ENCODE measurements at regions not wholly inside any gene's neighbourhood (a gene's known extent, or its start where the extent isn't known, plus 50 kb on each side); places are given as distances from the start of the nearest gene placed in this dataset.
"Not testable (repeated sequence)": the region's sequence is repeated elsewhere in the genome, so short reads cannot be mapped to it uniquely, and the experiment has no call there.

DNA sequence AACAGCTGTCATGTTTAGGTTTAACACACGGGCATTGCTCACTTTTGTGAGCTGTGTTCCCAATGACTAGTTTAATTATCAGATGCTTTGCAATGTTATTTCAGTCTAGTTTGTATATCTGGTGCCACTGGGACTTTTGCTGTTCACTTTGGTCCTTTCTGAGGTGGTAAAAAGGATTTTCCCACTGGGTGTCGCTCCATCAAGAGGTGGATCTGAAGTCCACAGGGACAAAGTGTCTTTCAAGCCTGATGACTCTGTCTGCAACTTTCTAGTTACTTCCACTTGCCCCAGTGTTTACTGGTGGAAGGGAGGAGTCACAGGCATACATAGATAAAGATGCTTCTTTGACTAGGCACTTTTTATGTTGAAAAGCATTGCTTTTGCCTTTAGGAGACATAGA, 242.2 kb downstream of the HGF start:
- DNase-seq, result no peak

DNA sequence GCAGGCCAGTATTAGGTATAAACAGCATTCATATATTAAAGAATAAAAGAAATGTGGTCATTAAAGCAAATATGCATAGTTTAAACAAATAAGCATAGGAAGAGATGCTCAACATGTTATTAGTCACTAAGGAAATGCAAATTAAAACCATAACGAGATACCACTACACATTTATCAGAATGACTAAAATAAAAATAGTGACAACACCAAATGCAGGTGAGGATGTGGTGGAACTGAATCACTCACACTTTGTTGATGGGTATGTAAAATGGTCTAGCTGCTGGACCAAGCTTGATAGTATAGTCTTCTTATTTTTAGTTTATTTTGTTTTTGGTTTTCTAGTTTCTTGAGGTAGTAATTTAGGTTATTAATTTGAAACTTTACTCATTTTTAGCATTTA, 242.9 kb downstream of the HGF start:
- no peak for DNase-seq

- no peak for DNase-seq
Observed at GRCh38 chr7:81525841-81526240, 244.0 kb downstream of the HGF start.

- DNase-seq, result peak; percentile 95
Observed at GRCh38 chr7:81519886-81520285, 250.0 kb downstream of the HGF start.

GRCh38 chr7:81516898-81517297, 252.9 kb downstream of the HGF start:
- DNase-seq, result no peak

DNA sequence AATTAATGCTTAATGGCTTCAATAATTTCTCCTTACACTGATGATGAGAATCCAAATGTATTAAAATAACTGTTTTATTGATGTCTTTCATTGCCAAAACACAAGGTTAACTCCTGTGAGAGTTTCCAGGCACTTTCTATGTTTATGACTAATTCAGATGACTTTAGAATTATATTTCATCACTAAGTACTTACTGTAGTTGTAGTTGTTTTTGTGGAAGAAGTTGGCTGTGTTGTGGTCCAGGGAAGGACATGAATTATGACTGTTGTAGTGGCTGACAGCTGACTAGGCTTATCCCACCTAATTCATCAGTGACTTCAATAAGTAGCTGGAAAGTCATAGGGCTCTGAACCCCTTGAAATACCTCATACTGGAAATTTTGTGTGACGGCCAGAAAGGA, 254.8 kb downstream of the HGF start:
- peak; percentile 84 for DNase-seq

GRCh38 chr7:81514546-81514945, 255.3 kb downstream of the HGF start:
- no peak for DNase-seq

DNA sequence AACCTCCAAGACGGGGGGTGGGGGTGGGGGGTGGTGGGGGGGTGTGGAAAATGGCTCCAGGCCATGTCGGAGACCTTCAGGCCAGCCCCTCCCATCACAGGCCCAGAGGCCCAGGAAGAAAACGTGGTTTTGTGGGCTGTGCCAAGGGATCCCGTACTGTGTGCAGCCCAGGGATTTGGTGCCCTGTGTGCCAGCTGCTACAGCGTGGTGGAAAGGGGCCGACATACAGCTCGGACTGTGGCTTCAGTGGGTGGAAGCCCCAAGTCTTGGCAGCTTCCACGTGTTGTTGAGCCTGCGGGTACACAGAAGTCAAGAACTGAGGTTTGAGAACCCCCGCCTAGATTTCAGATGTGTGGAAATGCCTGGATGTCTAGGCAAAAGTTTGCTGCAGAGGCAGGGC, 259.7 kb downstream of the HGF start:
- DNase-seq, result no peak

DNA sequence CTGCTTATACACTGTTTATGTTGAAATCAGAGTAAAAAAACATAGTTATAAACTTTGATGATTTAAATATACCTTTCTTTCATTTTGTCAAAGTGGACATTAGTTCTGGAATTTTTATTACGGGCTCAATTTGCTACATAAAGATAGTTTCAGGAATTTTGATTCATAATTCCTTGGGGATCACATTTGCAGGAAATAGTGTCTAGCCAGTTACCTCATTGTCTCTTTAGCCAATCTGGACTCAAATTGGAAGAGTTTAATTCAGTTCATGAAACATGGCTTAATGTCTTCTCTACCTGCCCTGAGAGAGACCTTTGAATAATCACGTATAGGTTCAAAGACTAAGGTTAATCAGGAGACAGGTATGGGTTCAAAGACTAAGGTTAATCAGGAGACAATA, 262.6 kb downstream of the HGF start:
- DNase-seq, result no peak

GRCh38 chr7:81506609-81507008, 263.2 kb downstream of the HGF start:
- no peak for DNase-seq

DNA sequence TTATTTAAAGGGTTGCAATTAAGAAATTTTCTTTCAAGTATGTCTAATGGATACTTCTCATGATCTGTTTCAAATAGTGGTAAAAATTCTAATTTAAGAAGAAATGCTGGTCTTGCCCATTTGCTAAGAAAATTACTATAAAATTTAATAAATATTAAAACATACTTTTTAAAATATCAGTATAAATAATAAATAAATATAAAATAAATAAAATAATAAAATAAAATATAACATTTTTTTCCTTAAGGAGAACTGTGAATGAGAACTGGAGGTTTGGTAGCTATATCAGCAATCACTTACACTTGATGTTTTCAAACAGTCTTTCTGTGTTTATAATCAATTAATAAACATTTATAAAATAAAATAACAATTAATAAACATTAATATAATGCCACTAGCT, 266.1 kb downstream of the HGF start:
- DNase-seq, result no peak

DNA sequence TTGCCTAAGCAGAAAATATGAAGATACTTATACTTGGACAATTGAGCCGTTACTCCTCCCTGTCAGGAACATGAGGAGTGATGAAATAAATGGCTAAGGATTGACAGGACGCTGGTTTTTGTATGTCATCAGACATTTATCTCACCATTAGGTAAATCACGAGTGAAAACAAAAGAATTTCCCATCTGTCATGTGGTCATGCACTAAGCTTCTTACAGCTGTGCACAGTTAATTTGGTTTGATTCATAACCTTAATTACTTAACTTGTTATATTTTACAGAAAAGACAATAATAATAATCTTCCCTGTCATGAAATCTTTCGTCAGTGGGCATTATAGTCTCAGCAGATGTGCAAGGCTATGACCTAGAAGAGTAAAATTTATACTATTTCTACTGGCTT, 266.5 kb downstream of the HGF start:
- peak; percentile 77 for DNase-seq

- peak; percentile 77 for DNase-seq
Observed at GRCh38 chr7:81501220-81501619, 268.6 kb downstream of the HGF start.

GRCh38 chr7:81500631-81501030, 269.2 kb downstream of the HGF start:
- no peak for DNase-seq

DNA sequence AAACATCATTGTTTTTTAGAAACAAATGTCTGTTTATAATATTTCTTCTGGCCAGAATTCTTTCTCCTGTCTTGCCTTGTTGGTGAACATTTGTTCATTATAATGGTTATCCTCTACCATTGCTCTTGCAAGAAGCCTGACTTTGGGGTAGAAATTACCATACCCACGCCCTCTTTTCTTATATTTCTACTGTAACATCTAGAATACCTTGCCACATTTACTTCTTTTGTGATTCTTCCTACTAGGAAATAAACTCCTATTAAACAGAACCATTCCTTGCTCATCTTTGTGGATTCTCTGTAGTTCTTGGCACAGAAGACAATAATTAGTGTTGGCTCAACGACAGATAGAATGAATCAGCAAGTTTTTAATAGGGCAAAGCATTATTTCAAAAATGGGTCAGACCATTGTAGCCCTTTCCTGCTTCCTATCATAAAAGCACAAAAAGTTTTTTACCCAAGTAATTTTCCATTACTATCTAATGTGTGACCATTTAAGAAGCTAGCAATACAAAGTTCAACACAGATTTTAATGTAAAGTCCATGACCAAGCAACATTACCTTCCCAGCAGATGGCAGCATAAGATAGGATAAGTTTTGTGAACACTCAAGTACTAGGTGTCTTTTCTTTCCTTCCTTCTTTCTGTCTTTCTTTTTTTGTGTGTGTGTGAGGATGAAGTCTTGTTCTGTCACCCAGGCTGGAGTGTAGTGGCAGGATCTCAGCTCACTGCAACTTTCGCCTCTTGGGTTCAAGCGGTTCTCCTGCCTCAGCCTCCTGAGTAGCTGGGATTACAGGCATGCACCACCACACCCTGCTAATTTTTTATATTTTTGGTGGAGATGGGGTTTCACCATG, 270.4 kb downstream of the HGF start:
- DNase-seq, result peak; percentile 87

DNA sequence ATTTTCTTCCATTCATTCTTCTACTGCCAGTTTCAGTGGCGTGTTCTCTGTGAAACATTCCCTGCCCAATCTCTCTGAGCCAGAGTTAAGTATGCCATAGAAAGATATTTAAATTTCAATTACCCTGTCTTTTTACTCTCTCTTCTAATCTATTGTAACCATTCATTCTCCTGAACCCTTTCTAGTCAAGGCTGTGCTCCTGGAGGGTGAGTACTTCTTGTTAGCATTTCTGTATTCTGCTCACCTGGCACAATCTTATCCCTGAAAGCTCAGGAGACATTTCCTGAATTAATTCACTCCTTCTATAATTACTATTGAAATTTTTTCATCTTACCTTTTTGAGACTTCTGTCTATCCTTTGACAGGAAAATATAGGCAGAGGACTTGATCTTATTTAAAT, 271.7 kb downstream of the HGF start:
- no peak for DNase-seq

DNA sequence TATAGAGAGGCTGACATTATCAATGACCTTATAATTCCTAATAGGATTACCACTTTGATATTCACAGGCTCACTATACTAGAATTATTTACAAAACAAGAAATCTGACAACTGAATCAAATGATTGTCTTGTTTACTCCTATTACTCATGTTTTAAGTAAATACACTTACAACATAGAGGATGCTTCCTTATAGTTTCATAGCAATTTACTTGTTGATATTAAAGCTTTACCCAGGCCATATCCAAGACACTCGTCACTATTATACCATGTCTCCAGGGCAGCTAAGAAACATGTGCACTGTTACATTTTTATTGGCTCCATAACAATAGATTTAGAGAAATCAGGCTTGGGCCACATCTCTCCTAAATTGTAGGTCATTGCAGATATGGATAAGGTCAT, 276.9 kb downstream of the HGF start:
- no peak for DNase-seq

- DNase-seq, result no peak
Observed at GRCh38 chr7:81492240-81492639, 277.6 kb downstream of the HGF start.

- DNase-seq, result no peak
Observed at GRCh38 chr7:81491573-81491972, 278.3 kb downstream of the HGF start.

DNA sequence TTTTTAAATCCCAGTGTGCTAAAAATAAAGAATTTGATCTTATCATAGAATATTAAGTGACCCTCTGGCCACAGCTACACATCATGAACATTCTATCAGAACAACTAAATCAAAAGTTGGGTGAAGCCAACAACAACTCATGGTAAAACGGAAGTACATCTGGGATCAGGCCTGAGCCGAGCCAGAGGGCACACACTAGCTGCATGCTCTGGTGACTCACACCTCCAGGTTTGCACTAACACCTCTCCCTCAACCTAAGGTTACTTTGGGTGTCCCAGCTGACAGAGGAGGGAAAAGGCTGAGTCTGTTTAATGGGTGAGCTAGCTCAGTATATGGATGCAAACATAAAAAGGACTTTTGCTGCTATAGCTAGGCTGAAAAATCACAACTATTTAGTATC, 281.6 kb downstream of the HGF start:
- DNase-seq, result no peak

GRCh38 chr7:81487516-81487915, 282.3 kb downstream of the HGF start:
- DNase-seq, result no peak

DNA sequence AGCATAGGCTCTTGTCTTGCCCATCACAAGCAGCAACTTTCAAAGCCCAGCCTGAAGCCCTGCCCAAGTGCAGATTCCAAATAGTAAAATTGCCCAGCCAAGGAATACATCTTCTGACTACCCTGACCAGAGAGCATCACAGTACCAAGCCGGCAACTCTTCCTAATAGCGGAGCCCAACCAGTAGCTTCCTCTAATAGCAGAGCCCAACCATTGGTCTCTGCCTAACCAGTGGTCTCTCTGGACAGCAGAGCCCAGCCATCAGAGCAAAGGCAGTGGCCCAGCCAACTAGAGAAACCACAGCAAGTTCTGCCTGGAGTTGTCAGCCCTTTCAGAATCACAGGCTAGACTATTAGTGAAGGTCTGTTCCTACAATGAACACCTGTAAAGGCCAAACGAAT, 285.6 kb downstream of the HGF start:
- peak; percentile 33 for DNase-seq

GRCh38 chr7:81482600-81483186, 287.2 kb downstream of the HGF start:
- DNase-seq, result peak; percentile 32

- DNase-seq, result no peak
Observed at GRCh38 chr7:81478664-81479063, 291.2 kb downstream of the HGF start.

DNA sequence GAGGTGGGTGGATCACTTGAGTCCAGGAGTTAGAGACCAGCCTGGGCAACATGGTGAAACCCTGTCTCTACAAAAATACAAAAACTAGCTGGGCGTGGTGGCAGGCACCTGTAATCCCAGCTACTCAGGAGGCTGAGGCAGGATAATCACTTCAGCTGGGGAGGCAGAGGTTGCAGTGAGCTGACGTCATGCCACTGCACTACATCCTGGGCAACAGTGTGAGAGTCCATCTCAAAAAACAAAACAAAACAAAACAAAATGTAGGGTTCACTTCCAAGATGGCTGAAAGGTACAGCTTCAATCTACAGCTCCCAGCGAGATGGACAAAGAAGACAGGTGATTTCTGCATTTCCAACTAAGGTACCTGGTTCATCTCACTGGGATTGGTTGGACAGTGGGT, 291.6 kb downstream of the HGF start:
- DNase-seq, result not testable (repeated sequence)
